ENCODE measurements at regions not wholly inside any gene's neighbourhood (a gene's known extent, or its start where the extent isn't known, plus 50 kb on each side); places are given as distances from the start of the nearest gene placed in this dataset.

DNA sequence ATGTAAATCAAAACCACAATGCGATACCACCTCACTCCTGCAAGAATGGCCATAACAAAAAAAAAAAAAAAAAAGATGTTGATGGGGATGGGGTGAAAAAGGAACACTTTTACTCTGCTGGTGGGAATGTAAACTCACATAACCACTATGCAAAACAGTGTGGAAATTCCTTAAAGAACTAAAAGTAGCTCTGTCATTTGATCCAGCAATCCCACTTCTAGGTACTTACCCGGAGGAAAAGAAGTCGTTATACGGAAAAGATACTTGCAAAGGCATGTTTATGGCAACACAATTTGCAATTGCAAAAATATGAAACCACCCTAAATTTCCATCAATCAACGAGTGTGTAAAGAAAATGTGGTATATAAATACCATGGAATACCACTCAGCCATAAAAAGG lies 205.0 kb downstream of the TENT4A start:
- TF ChIP-seq, protein P1, sequence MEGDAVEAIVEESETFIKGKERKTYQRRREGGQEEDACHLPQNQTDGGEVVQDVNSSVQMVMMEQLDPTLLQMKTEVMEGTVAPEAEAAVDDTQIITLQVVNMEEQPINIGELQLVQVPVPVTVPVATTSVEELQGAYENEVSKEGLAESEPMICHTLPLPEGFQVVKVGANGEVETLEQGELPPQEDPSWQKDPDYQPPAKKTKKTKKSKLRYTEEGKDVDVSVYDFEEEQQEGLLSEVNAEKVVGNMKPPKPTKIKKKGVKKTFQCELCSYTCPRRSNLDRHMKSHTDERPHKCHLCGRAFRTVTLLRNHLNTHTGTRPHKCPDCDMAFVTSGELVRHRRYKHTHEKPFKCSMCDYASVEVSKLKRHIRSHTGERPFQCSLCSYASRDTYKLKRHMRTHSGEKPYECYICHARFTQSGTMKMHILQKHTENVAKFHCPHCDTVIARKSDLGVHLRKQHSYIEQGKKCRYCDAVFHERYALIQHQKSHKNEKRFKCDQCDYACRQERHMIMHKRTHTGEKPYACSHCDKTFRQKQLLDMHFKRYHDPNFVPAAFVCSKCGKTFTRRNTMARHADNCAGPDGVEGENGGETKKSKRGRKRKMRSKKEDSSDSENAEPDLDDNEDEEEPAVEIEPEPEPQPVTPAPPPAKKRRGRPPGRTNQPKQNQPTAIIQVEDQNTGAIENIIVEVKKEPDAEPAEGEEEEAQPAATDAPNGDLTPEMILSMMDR (IDR thresholded peaks at IDR 0.05; ENCODE audit: extremely low read depth, insufficient read depth, missing control alignments) = no peak

DNA sequence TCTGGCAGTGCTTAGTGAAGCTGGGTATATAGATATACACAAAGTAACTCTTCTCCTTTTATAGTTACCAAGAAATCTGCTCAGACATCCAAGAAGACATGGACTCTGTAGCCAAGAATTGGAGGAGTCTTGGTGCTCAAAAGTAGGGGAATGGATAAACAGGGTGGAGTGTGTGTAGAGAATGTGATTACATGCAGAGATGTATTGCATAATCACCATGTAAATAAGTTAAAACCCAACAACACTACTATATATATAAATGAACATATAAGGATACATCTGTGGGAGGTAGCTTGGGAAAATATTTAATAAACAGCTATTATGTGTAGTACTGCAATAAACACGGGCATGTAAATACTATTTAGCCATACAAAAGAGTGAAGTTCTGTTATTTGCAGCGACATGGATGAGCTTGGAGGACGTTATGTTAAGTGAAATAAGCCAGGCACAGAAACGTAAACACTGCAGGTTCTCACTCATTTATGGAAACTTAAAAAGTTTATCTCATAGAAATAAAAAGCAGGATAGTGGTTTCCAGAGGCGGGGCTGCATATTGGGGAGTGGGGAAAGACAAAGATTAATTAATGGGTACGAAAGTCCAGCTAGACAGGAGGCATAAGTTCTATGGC lies 207.5 kb downstream of the TENT4A start:
- DNase-seq (ENCODE audit: low spot score) = no peak
- in situ Hi-C loops (cut with MboI; ENCODE audit: low pct_unique_long_range_greater_than_20kb, low sequenced_read_pairs, unreplicated experiment) = no loop called here
- TF ChIP-seq, protein P1 (IDR thresholded peaks at IDR 0.05; ENCODE audit: extremely low read depth, insufficient read depth, missing control alignments) = no peak

More for the DNA sequence above, 205.0 kb downstream of the TENT4A start:
- no peak for DNase-seq (ENCODE audit: low spot score)
- in situ Hi-C loops (cut with MboI; ENCODE audit: low pct_unique_long_range_greater_than_20kb, low sequenced_read_pairs, unreplicated experiment) = no loop called here

DNA sequence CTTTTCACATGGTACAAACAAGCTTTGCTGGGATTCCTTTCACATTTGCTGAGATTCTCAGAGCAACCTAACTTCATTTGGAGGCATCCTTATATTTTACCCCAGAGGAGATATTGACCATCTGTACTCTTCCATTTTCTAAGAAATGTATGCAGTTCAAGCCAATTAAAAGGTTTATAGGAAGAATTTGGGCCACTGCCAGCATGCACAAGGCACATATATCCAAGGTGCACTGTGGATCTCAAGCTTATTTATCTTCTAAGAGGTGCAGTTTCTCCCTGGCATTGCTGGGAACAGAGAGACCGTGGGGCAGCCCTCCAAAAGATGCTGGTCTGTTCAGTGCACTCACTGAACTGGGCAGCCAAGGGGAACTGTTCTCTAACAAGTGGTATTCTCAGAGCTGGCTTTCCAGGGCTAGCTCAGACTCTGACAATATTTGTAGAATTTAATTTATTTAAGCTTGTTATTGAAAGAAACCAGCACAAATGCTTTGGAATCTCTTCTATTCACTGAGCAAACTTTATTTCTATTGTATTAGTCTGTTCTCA lies 213.3 kb downstream of the TENT4A start:
- in situ Hi-C loops (cut with MboI; ENCODE audit: low pct_unique_long_range_greater_than_20kb, low sequenced_read_pairs, unreplicated experiment) = no loop called here
- TF ChIP-seq, protein P1 (IDR thresholded peaks at IDR 0.05; ENCODE audit: extremely low read depth, insufficient read depth, missing control alignments) = no peak
- no peak for DNase-seq (ENCODE audit: low spot score)

DNA sequence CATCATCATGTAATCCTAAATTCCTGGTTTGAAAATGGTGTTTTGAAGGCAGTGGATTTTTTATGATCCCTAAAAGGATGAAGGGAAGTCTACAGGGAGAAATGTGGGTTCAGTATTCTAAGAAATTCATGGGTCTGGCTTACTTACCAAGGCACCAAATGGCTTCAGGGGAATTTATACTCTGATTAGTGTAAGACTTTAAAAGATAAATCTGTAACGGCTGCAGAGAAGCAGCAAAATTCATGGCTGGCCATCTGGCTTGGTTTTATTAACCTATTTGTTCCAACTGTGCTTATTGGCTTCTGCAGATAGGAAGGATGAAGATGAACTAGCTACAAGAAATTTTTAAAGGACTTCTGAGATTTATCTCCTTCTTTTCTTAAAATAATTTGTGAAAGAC lies 222.8 kb downstream of the TENT4A start:
- no peak for DNase-seq (ENCODE audit: low spot score)
- in situ Hi-C loops (cut with MboI; ENCODE audit: low pct_unique_long_range_greater_than_20kb, low sequenced_read_pairs, unreplicated experiment) = no loop called here
- TF ChIP-seq, protein P1 (IDR thresholded peaks at IDR 0.05; ENCODE audit: extremely low read depth, insufficient read depth, missing control alignments) = no peak

DNA sequence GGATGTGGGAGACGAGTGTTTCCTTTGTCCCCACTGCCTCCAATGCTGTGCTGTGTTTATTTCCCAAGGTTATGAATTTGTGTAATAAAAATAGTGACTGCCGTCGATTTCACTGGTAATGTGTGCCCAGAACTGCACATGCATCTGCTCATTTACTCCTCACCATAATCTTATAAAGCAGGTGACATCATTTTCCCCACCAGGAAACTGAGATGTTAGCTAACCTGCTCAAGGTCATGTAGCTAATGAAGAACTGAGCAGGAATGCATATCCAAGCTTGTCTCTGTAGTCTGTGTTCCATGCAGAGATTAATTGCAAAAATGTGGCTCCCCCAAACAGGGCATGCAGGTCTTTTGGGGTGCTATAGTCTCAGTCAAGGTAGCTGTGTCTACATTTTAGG lies 224.4 kb downstream of the TENT4A start:
- TF ChIP-seq, protein P1 (IDR thresholded peaks at IDR 0.05; ENCODE audit: extremely low read depth, insufficient read depth, missing control alignments) = no peak
- no peak for DNase-seq (ENCODE audit: low spot score)
- in situ Hi-C loops (cut with MboI; ENCODE audit: low pct_unique_long_range_greater_than_20kb, low sequenced_read_pairs, unreplicated experiment) = no loop called here

DNA sequence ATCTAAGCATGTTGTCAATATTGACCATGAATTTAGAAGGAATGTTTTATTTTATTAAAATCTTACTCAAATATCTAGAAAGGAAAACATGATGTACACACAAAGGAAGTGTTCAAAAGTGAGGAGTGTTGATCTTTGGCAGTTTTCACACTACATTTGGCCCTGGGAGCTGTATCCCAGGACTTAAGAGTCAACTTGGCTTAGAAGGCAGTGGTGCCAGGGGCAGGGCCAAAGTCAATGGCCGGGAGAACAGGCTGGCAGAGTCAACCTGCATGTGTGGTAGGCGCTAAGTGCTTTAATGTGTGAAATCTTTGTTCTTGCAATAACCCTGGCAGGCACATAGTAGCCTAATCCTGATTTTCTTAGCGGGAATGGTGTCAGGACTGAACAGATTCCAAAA lies 228.4 kb downstream of the TENT4A start:
- in situ Hi-C loops (cut with MboI; ENCODE audit: low pct_unique_long_range_greater_than_20kb, low sequenced_read_pairs, unreplicated experiment) = no loop called here
- no peak for DNase-seq (ENCODE audit: low spot score)
- TF ChIP-seq, protein P1 (IDR thresholded peaks at IDR 0.05; ENCODE audit: extremely low read depth, insufficient read depth, missing control alignments) = no peak

Measured in GM13977 (cell line).